SK-N-MC (cell line): ENCODE measurements at regions not wholly inside any gene's neighbourhood (a gene's known extent, or its start where the extent isn't known, plus 50 kb on each side); places are given as distances from the start of the nearest gene placed in this dataset.

ENCODE experiments used
- EZH2 ChIP-seq: fragments of 200-600 bp; sonication (generic); IDR thresholded peaks from one replicate; pipeline ENCODE4 v1.6.1; 2017; ENCODE audit warnings: antibody characterized with exemption
- POLR2AphosphoS5 ChIP-seq: IDR thresholded peaks from 2 replicates; pipeline ENCODE4 v1.6.1; 2012; ENCODE audit warnings: mild to moderate bottlenecking, low read depth, low read length, borderline replicate concordance

DNA sequence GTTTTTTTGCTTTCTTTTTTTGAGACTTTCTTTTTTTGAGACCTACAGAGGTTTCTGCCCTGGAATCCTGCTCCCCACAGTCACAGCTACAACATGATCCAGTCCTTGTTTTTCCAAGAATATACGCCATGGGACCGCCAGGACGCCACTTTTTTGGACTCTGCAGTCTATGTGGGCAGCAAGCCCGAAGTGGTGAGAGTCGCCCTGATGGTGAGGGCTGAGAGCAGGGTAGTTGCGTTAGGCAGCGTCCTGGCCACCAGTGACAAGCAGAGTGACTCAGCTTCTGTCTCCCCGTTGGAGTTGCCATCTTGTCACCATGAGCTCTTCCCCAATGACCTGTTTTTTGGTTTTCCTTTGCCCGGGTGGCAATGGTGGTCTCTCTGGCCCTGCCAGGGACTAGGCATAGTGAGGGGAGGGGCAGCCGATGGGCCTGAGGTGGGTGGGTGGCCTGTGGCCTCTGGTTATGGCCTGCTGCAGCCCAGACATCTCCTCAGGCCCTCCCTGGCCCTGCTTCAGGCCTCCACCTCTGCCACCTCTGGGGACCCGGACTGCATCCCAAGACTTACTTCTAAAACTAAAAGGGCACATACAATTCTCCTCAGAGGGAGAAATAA lies 88.0 kb upstream of the MALRD1 start:
- TF ChIP-seq POLR2AphosphoS5 (no peak), EZH2 (no peak)
